Testis (tissue), 2 donors: ENCODE measurements at regions not wholly inside any gene's neighbourhood (a gene's known extent, or its start where the extent isn't known, plus 50 kb on each side); places are given as distances from the start of the nearest gene placed in this dataset.

Experiments used
- POLR2A ChIP-seq: fragments of 450-650 bp; IDR thresholded peaks from one replicate; pipeline ENCODE4 v1.6.1; 2017; ENCODE audit warnings: antibody characterized with exemption, mild to moderate bottlenecking, moderate library complexity
- TF ChIP-seq, protein P1 (sequence below), 3 experiments: fragments of 450-650 bp in 2 of 3; fragments of 200-600 bp in 1 of 3; sonication (generic) in 1 of 3; IDR thresholded peaks; one replicate each; pipeline ENCODE4 v1.5.1; 2016 to 2019; ENCODE audit warnings: antibody characterized with exemption in 3 of 3, mild to moderate bottlenecking in 2 of 3, moderate library complexity in 1 of 3

DNA sequence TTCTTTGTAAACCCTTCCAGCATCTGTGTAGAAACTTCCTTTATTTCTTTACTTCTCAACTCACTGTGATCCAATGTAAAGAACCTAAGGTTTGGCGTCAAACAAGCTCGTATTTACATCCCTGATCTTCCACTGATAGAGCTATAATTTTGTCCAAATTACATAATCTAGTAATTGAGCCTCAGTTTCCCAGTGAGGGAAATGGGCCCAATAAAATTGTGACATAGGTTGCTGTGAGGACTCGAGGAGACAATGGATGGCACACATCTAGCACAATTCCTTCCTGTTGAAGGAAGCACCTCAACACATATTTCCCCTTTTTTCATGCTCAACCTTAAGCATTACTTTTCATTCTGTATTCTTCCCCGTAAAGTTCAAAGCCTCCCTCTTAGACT lies 193.3 kb upstream of the BMPER start:
- TF ChIP-seq, protein P1, sequence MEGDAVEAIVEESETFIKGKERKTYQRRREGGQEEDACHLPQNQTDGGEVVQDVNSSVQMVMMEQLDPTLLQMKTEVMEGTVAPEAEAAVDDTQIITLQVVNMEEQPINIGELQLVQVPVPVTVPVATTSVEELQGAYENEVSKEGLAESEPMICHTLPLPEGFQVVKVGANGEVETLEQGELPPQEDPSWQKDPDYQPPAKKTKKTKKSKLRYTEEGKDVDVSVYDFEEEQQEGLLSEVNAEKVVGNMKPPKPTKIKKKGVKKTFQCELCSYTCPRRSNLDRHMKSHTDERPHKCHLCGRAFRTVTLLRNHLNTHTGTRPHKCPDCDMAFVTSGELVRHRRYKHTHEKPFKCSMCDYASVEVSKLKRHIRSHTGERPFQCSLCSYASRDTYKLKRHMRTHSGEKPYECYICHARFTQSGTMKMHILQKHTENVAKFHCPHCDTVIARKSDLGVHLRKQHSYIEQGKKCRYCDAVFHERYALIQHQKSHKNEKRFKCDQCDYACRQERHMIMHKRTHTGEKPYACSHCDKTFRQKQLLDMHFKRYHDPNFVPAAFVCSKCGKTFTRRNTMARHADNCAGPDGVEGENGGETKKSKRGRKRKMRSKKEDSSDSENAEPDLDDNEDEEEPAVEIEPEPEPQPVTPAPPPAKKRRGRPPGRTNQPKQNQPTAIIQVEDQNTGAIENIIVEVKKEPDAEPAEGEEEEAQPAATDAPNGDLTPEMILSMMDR (IDR thresholded peaks at IDR 0.05): no peak
- TF ChIP-seq POLR2A: no peak
